ENCODE measurements at regions not wholly inside any gene's neighbourhood (a gene's known extent, or its start where the extent isn't known, plus 50 kb on each side); places are given as distances from the start of the nearest gene placed in this dataset.

- no peaks in the 10 kb centered on the region for H3K9me3 ChIP-seq (ENCODE audit: low read length)
- H3K9ac ChIP-seq (ENCODE audit: low read length) = no peak overlapping the region
- H3K36me3 ChIP-seq (ENCODE audit: insufficient read depth, low read length) = no peaks in the 10 kb centered on the region
- H3K79me2 ChIP-seq (replicated peaks; ENCODE audit: insufficient read depth, low read length) = no peaks in the 10 kb centered on the region
- H3K27ac ChIP-seq (ENCODE audit: low read length) = no peak overlapping the region
- H3K4me3 ChIP-seq (ENCODE audit: low read length) = no peak overlapping the region
- H3K27me3 ChIP-seq (ENCODE audit: insufficient read depth, low read depth, low read length) = no peaks in the 10 kb centered on the region
- no peaks in the 10 kb centered on the region for H3F3A ChIP-seq (ENCODE audit: insufficient read depth, low read length, poor library complexity, severe bottlenecking)
- no peak overlapping the region for H3K4me2 ChIP-seq (ENCODE audit: low read length)
- H4K20me1 ChIP-seq (ENCODE audit: insufficient read depth) = no peaks in the 10 kb centered on the region
- H2AFZ ChIP-seq (ENCODE audit: low read depth, low read length) = no peak overlapping the region
- H3K9me2 ChIP-seq (ENCODE audit: insufficient read depth, low read length) = no peaks in the 10 kb centered on the region
- TF ChIP-seq TAF1 (IDR thresholded peaks at IDR 0.05; ENCODE audit: low read depth) (no peak), POLR2AphosphoS5 (IDR thresholded peaks at IDR 0.05) (no peak), MXI1 (conservative IDR thresholded peaks at IDR 0.05; ENCODE audit: poor library complexity, severe bottlenecking) (no peak), RAD21 (conservative IDR thresholded peaks at IDR 0.05) (no peak), REST (IDR thresholded peaks at IDR 0.05; ENCODE audit: borderline replicate concordance) (no peak), CTCF (IDR thresholded peaks at IDR 0.05; ENCODE audit: poor library complexity, severe bottlenecking) (no peak)
Observed at GRCh38 chr7:3151784-3152183, 108.1 kb upstream of the CARD11 start.

GRCh38 chr7:3152714-3153113 lies 109.0 kb upstream of the CARD11 start:
- no peaks in the 10 kb centered on the region for H3K36me3 ChIP-seq (ENCODE audit: insufficient read depth, low read length)

More at GRCh38 chr7:3152714-3153113, 109.0 kb upstream of the CARD11 start:
- H3K9ac ChIP-seq (ENCODE audit: low read length) = no peak overlapping the region
- H2AFZ ChIP-seq (ENCODE audit: low read depth, low read length) = no peak overlapping the region
- no peaks in the 10 kb centered on the region for H3K9me3 ChIP-seq (ENCODE audit: low read length)
- no peaks in the 10 kb centered on the region for H3K27me3 ChIP-seq (ENCODE audit: insufficient read depth, low read depth, low read length)
- no peaks in the 10 kb centered on the region for H3F3A ChIP-seq (ENCODE audit: insufficient read depth, low read length, poor library complexity, severe bottlenecking)
- no peak overlapping the region for H3K4me2 ChIP-seq (ENCODE audit: low read length)
- no peaks in the 10 kb centered on the region for H4K20me1 ChIP-seq (ENCODE audit: insufficient read depth)
- no peak for TF ChIP-seq MXI1 (conservative IDR thresholded peaks at IDR 0.05; ENCODE audit: poor library complexity, severe bottlenecking)
- no peak for TF ChIP-seq REST (IDR thresholded peaks at IDR 0.05; ENCODE audit: borderline replicate concordance)
- H3K4me3 ChIP-seq (ENCODE audit: low read length) = no peak overlapping the region
- no peaks in the 10 kb centered on the region for H3K9me2 ChIP-seq (ENCODE audit: insufficient read depth, low read length)
- no peak overlapping the region for H3K27ac ChIP-seq (ENCODE audit: low read length)
- H3K79me2 ChIP-seq (replicated peaks; ENCODE audit: insufficient read depth, low read length) = no peaks in the 10 kb centered on the region

Data from neural cell (in vitro differentiated cells).